ENCODE measurements at regions not wholly inside any gene's neighbourhood (a gene's known extent, or its start where the extent isn't known, plus 50 kb on each side); places are given as distances from the start of the nearest gene placed in this dataset.
A peak's percentile ranks its signal among the peaks of the same experiment; 100 is the strongest.
"Not testable (repeated sequence)": the region's sequence is repeated elsewhere in the genome, so short reads cannot be mapped to it uniquely, and the experiment has no call there.

DNA sequence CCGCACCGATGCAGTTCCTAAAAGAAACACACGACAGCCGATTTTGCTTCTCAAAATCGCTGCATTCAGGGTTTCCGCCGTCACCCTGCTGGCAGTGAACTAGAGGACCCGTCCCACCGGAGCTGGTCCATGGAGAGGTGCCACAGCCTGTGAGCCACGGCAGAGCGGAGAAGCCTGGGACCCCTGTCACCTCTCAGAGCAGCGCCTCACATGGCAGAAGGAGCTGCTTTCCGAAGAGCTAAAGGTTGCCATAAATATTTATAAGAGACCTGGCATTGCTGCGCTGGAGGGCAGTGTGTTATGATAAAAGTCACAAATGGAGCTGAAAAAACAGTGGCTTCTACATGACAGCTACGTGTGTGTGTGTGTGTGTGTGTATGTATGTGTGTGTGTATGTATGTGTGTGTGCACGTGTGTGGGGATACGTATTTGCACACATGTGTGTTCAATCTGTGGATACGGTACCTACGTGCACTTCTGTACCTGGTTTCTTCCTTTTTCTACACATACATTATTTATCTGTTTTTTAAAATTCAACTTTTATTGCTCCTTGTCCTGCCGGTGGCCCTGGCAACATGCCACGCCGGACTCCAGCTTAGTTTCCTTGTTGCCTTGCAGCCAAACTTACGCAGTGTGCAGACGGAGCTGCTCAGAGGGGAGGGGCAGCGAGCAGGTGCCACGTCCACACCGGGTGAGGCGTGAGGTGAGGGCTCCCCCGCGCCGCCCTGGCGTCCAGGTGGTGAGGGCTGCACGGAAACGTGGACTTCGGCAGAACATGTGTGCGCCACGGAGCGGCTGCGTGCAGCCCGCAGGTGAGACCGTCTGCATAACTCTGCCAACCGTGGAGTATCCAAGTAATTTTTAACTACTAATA, 115.2 kb upstream of the PITRM1 start:
- DNase-seq, result no peak

DNA sequence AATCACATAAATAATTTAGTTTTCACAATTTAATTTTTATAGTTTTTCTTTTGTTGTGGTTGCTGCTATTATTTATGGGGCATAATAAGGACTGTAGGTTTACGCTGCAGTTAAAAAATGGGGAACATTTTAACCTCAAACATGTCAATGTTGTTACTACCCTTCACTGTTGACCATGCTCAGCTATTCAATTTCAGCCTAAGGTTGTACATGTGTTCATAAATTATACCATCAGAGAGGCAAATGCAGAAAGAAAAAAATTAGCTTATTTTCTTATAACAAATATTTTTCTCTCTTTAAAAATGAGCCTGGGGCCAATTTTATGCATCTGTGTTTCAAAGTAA, 110.1 kb upstream of the PITRM1 start:
- DNase-seq, result no peak

- no peak for DNase-seq
Measured at GRCh38 chr10:3281941-3282673, 109.5 kb upstream of the PITRM1 start.

GRCh38 chr10:3278771-3279170, 106.2 kb upstream of the PITRM1 start:
- DNase-seq, result no peak

DNA sequence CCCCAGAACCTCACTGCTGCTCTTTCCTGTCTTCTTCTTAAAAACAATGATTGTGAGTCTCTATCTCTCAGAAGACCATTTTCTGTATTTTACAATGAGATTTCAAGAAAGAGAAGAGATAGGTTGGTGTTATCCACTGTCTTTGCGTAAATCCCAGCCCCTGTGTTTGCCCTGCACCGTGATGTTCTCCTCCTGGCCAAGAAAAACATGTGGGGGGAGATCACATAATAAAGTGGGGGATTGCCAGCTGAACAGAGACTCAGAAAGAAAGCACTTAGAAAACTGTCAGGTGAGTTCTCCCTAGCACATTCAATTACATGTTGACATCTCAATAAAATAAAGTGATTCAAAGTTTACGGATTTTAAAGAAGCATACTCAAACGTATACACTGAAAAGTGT, 105.0 kb upstream of the PITRM1 start:
- no peak for DNase-seq

DNA sequence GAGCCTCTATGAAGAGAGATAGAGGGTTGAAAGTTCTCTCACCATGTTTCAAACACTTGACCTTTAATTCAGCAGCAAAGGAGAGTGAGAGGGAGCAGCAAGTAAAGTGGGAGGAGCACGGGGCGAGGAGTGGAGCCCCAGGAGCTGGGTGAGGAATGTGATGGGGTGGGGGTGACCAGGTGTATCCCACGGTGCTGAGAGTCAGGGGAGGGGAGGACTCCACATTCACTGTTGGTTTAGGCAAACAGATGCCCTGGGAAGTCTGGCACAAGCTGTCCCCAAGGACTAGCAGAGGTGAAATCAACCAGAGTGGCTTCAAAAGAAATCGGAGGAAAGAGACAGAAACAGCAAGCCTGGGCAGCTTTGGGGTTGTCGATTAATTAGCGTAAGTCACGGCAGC, 101.8 kb upstream of the PITRM1 start:
- no peak for DNase-seq

DNA sequence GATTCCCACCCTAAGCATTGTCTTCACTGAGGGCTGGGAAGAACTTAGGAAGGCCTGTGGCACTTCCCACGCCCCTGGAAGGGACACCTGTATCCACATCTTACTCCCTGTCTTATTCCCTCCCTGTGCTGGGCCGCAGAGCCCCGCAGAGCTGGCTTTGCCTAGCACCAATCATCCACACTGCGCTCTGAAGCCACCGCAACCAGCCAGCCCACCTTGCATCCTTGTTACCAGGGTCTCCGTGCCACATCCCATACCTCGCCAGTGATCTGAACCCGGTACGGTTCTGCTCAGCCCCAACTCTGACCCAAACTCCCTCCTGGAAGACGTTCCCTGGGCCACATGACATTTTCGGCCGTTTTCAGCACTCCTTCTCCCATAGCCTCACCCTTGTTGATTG, 101.4 kb upstream of the PITRM1 start:
- no peak for DNase-seq

GRCh38 chr10:3272300-3272699, 99.7 kb upstream of the PITRM1 start:
- no peak for DNase-seq

DNA sequence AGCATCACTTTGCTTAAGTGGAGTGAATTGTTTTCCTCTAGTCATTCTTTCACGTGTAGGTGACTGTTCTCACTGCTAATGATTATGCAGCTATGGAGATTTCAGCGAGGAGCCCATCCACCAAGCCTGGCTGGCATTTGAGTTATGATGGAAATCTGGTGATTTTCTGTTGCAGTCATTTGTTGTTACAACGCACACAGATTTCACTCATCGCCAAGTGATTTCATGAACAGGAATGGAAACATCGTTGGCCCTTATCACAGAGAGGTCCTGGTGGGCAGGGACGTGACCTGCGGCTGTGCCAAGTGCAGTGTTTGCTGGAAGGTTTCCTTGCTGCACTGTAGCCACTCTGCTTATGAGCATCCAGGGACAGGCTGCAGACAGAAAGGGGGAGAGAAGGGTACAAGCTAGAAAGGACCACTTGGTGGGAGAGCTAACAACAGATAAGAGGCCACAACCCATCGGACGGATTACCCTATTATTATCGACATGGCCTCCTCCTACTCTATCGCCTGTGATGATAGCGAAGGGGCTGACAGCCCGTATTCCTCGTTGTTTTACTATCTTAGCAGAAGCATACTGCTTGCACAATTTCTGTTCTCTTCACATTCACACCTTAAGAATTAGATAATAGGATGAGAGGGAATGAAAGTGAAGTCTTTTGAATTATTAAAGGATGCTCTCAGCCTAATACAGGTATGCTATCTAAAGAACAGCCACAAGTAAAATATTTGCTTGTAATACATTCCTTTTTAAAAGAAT, 99.0 kb upstream of the PITRM1 start:
- no peak for DNase-seq

DNA sequence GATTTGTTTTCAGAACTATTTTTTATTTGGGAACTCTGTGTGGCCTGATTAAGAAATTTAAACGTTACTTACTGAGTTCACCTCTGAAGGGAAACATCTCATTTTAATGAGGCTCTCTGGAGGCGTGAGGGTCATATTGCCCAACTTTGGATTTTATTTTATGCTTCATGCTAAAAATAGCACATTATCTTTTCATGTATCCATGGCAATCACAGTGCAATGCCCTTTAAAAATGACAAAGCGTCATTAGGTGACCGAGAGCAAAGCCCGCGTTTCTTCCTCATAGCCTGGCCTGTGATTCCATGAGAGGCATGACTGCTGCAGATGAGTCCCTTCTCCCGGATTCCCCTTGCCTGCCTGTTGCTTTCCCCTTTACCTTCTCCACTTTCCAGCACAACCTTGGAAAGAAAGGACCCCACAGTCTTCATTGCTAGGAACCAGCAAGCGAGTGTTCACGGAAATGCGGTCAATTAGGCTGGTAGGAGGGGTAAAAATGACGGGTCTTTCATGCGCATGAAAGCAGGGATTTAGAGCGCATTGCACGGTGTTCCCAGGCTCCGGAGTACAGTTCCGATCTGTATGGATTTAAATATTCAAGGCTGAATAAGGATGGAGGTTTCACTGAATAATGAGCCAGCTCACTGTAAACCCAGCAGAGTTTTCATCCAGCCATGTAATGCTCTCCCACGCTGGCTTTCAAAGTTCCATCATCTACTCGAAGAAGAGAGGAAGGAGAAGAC, 98.2 kb upstream of the PITRM1 start:
- no peak for DNase-seq

GRCh38 chr10:3268025-3268424, 95.4 kb upstream of the PITRM1 start:
- no peak for DNase-seq

- peak; percentile 36 for DNase-seq
Measured at GRCh38 chr10:3265088-3265487, 92.5 kb upstream of the PITRM1 start.

- DNase-seq, result no peak
Measured at GRCh38 chr10:3264161-3264761, 91.7 kb upstream of the PITRM1 start.

GRCh38 chr10:3263747-3264146, 91.2 kb upstream of the PITRM1 start:
- no peak for DNase-seq

GRCh38 chr10:3263082-3263481, 90.5 kb upstream of the PITRM1 start:
- no peak for DNase-seq

GRCh38 chr10:3261921-3262320, 89.3 kb upstream of the PITRM1 start:
- DNase-seq, result no peak

DNA sequence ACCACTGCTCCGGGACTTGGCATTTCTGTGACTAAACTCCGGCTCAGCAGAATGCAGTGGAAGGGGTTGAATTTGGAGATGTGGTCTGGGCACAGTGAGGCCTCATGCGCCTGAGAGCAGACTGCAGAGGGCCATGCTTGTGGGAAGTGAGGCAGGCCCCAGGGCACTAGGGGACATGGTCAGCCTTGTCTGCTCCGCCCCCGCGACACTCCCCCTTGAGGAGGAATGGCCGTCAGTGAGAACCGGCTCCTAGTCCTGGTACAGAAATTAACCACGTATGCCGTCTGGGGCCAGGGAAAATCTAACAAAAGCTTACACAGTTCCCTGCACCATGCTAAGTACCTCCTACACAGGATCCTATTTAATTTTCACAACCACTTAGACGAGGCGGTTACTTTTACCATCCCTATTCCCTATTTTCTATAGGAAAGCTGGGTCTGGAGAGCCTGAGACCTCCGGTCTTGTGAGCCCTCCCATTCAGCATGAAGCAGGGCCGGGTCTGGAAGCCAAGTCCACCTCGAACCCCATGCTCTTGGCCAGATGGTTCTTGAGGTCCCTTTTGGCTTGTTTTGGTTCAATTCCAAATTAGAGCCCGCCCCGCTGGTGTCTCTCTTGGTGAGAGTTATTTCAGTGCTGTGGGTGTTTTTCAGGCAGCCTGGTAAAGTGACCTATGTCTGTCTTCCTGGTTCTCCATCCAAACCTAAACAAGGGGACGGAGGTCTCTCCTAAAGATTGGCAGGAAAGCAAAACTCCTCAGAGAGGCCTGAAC, 87.7 kb upstream of the PITRM1 start:
- no peak for DNase-seq

DNA sequence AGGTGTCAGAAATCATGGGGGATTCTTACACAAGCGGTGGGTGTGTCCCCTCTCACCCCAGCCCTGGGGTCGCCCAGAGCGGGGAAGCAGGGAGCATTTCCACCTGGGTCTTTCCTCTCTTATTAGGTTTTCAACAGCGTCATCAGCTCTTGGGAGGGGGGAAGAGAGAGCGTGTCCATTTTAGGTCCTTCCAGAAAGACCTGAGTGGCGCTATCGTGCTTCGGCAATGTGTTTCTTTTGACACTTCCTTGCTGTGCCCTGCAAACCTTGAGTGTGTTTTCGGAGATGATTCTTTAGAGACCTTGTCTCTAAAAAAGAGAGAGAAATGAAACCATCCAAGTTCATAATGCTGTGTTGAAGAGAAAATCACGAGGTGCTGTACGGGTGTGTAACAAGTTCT, 86.9 kb upstream of the PITRM1 start:
- no peak for DNase-seq

DNA sequence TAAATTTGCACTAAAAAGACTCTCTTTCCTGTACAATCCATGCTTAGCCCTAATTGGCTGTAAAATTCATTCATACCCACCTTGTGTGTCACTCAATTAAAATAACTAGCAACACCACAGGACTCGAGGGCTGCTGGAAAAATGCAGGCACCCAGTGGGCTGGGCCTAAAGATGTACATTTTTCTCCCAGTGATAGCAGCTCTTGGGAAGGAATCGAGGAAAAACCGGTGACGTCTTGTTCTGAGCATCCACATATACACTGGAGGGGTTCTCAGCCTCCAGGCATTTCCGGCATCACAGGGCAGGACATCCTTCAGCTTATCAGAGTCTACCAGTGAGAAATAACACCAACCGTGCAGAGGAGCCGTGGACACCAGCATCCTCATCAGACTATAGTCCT, 85.8 kb upstream of the PITRM1 start:
- DNase-seq, result no peak

DNA sequence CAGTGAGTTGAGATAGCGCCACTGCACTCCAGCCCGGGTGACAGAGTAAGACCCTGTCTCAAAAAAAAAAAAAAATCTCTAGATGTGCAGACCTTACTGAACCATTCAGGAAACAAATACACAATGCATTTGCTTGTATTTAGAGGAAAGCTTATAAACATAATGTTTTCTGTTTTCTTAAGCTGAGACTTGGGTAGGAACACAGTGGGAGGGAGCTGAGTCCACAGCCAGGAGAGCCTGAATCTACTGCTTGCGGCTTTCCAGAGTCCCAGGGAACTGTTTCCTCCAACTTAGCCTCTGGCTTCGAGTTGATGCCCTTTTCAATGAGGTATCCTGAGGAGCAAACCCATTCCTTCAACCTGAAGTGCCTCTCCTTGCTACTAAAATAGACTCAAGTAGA, 83.0 kb upstream of the PITRM1 start:
- no peak for DNase-seq

GRCh38 chr10:3255075-3255474, 82.5 kb upstream of the PITRM1 start:
- DNase-seq, result no peak

DNA sequence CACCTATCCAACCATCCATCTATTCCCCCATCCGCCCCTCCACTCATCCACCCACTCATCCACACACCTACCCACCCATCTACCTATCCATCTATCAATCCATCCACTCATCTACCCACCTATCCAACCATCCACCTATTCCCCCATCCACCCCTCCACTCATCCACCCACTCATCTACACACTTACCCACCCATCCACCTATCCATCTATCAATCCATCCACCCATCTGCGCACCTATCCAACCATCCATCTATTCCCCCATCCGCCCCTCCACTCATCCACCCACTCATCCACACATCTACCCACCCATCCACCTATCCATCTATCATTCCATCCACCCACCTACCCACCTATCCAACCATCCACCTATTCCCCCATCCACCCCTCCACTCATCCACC, 81.4 kb upstream of the PITRM1 start:
- not testable (repeated sequence) for DNase-seq

Data from kidney glomerular epithelial cell (primary cell).